Activated T-helper 1 cell treated with anti-CD3 and anti-CD28 coated beads, Interleukin-2, amount 50 U/mL, for 16 hours (primary cell): ENCODE measurements at regions not wholly inside any gene's neighbourhood (a gene's known extent, or its start where the extent isn't known, plus 50 kb on each side); places are given as distances from the start of the nearest gene placed in this dataset.
"Not testable (repeated sequence)": the region's sequence is repeated elsewhere in the genome, so short reads cannot be mapped to it uniquely, and the experiment has no call there.

Source experiments
- DNase-seq, 2 donors: peaks; one replicate each; pipeline ENCODE4 v3.0.0-alpha.2; 2020; ENCODE audit warnings: low read depth in 1 of 2, low spot score in 1 of 2

DNA sequence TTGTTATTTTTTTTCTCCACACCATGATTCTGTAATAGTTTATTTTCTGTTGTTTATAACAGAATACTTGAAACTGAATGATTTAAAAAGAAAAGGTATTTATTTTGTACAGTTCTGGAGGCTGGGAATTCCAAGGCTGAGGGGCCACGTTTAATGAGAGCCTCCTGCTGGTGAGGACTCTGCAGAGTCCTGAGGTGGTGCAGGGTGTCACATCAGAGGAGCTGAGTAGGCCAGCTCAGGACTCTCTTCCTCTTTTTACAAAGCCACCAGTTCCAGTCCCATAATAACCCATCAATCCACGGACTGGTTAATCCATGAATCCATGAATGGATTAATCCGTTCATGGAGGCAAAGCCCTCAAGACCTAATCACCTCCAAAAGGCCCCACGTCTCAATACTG, 71.6 kb downstream of the TFAP2A start:
- DNase-seq: no peak

DNA sequence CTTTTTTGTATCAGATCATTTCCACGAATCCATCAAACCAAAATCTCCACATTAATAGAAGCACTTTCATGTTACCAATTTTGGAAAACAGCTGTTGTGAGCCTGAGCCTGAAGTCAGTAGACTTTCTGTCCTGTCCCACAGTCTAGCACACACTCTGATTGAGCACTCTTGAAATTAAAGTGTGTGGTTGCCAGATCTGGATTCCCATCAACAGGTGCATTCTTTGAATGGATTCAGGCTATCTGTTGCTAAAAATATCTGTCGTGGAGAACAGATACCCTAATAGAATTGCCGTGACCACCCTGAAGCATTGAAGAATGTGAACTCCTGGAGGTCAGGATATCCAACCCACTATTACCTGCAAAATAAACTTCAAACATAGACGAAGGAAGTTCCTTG, 73.3 kb downstream of the TFAP2A start:
- no peak for DNase-seq

DNA sequence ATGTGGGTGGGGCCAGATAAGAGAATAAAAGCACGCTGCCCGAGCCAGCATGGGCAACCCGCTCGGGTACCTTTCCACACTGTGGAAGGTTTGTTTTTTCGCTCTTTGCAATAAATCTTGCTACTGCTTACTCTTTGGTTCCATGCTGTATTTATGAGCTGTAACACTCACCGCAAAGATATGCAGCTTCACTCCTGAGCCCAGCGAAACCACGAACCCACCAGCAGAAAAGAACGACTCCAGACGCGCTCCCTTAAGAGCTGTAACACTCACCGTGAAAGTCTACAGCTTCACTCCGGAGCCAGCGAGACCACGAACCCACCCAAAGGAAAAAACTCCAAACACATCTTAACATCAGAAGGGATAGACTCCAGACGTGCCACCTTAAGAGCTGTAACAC, 76.7 kb downstream of the TFAP2A start:
- no peak for DNase-seq

DNA sequence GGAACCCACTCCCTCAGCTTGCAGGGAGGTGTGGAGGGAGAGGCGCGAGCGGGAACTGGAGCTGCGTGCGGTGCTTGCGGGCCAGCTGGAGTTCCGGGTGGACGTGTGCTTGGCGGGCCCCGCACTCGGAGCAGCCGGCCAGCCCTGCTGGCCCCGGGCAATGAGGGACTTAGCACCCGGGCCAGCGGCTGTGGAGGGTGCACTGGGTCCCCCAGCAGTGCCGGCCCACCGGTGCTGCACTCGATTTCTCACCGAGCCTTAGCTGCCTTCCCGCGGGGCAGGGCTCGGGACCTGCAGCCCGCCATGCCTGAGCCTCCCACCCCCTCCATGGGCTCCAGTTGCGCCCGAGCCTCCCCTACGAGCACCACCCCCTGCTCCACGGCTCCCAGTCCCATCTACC, 77.5 kb downstream of the TFAP2A start:
- not testable (repeated sequence) for DNase-seq

DNA sequence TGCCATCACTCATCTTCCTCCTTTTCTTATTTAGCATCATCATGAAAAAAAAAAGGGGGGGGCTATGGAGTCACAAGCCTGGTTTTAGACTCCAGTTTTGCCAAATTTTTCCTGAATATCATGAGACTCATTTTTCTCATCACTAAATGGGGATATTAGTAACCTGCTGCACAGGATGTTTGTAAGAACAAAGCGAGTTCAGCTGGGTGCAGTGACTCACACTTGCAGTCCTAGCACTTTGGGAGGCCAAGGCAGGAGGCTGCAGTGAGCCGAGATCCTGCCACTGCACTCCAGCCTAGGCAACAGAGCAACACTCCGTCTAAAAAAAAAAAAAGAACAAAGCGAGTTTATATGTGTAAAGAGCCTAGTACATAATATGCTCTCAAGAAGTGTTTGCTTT, 82.8 kb downstream of the TFAP2A start:
- DNase-seq: no peak

DNA sequence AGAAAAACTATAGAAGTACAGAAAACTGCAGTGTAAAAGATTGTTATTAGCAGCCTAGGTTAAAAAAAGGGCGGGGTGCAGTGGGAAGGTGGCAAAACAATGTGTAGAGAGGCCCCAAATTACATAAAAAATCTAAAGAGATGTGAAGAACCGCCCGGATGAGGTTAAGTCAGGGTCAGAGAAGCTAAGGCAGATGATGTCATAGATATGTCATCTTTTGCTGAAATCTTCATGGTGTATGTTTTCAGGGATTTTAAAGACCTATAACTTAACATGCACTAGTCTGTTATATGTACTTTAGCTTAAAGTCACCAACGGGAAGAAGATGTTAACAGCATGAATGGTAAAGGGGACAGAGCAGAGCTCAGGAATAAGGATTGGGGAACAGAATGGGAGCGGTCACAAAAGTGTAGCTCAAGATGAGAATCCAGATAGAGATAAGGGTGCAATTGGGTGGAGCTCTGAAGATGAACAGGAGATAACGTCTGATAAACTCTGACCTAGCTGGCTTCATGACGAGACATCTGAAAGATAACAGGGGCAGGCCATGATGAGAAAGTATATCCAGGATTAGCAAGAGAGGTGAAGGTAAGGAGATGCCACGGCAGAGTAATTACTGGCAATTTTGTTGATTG, 83.4 kb downstream of the TFAP2A start:
- no peak for DNase-seq

DNA sequence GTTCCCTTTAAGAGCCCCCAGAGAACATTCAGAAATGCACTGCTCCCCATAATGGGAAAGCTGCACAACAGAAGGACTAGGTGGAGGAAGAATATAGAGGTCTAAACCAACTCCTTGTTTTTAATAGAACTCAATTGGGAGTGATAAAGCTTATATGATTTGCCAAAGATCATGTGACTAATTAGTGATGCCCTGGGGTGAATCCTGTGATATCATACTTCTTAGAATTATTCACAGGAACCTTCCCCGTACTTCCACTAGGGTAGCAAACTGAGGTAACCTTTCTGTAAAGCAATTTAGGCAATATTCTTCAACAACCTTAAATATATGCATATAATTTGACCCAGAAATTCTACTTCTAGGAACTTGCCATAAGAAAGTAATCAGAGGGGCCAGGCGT, 84.4 kb downstream of the TFAP2A start:
- DNase-seq: no peak

DNA sequence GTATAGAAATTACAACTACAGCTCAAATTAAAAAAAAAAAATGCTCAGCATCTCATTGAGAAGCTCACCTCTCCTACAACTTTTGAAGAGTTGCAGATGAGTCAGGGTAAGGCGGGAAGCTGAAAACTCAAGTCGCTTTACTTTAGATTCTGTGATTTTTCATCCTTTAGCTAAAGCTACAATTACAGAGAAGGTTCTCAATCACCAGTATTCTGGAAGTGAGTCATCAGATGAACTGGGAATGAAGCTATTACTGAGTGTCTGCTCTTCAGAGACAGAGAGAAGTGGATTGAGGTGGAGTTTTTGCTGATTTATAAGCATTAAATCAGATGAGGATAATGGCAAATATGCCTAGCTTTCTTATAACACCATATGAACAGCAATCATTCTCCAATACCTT, 91.9 kb downstream of the TFAP2A start:
- DNase-seq: no peak

DNA sequence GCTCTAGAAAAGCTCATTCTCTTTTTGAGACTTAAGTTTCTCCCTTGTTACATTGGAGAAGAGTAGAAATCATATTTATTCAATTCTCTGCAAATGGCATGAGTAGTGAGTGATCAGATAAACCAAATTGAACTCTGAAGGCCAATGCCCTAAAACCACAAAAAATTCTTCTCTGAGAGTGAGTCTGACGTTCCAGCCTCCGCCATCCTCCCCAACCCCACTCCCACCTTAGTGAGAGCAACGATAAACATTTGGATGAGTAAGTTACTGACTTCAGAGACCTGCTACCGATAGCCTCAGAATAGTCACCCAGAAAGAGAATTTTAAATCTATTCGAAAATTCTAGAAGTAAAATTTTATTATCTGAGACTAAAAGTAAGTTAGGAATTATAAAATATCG, 94.6 kb downstream of the TFAP2A start:
- DNase-seq: no peak

DNA sequence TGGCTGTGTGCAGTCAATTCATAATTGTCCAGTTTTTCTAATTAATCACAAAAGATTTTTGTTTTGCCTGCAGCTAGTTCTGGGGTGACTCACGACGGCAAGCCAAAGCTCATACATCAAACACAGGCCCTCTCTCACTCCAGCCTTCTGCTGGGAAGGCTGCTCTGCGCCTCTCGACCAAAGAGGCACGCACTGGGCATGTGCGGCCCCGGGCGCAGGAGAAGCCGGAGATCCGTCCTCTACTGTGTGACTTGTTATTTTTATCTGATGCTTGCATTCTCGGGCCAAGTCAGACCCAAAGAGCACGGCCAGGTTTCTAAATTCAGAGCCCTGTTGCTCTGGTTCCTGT, 98.5 kb downstream of the TFAP2A start:
- no peak for DNase-seq

DNA sequence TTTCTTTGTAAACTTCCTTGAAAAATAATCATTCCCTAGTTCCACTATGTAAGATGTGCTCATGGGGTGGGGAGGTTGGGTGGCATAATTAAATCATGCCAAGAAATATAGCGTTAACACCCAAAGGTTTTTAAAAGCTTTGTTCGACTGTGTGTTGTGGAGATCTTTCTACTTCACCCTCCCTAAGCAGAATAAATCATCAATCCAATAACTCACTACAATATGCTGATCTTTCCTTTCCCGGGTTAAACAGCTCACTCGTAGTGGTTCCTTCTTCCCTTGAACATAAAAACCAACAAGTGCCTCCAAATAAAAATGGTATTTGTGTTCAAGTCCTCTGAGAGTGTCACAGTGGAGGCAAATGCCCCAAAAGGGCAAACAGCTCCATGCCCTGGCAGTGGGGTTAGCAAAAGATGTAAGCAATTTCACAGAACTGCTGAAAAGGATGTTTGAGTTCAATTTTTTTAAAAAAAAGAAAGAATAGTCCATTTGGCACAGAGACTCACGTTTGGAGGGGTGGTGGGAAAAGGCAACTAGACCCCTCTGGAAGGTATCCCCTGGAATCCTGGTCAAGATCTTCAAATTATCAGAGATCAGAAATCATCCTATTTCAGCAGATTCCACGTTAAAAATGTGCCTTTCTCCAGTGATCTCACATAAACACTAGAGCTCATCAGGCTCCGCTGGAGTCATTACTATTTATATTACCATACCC, 99.1 kb downstream of the TFAP2A start:
- DNase-seq: no peak

DNA sequence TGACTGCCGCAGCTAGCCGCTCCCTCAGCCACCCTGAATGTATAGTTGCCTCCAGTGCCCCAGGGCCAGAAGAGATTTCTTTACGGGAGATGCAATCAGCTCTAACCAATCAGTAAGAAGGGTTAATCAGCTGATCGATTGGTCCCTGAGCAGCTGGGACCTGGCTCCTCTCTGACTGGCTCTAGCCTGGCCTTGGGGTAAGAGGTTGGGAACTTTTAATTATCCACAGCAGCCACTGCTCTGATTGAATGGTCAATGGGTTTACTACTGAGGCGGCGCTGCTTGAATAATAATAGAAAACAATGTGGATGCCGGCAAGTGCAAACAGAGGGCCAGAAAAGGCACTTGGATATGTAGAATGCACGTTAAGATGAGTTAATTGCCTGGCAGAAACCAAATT, 99.8 kb downstream of the TFAP2A start:
- DNase-seq: no peak

DNA sequence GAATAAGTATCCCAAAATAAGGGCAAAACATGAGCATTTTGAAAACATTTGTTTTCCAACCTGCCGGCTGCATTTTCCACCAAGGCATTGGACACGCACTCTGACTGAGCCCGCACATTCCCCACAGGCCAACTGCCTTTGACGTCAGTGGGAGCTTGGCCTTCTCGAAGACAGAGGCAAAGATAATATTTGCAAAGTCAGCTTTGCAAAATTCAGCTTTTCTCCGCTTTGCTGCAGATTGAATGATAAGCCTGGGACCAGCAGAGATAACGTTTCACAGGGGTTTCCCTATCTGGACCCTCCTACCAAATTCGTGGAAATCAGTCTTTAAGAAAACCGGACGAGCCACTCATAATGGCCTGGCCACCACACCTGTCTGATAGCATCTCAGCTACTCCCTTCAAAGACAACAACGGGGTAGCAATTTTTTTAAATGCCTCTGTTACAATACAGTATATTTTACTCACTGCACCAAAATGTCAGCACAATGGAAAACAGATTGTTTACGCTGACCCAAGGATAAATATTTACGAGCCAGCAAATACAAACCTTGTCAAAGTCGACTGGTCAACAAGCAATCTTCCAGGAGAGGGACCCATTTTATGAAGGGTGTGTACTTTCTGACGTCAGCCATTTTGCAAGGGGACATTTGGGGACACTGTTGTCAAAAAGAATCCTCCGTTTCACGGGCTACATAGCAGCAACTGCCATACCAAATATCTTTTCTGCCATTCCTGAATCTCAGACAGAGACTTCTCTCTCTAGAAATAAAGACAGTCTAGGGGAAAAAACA, 100.5 kb downstream of the TFAP2A start:
- DNase-seq: no peak

DNA sequence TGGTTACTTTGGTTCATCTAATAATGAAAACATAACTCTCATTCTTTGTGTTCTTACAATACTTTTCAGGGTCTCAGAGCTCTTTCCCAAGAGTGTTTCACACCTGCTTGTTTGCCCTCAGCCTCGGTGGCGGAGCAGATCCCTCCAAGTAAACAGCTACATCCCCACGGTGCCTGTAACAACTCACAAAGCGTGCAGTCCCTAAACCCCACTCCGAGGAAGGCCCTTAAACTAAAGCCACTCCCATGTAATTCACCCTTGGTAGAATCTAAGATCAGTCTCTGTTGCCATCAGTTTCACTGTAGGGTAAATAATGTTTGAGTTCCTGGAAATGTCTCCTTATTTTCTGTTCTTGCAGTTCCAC, 101.1 kb downstream of the TFAP2A start:
- no peak for DNase-seq

DNA sequence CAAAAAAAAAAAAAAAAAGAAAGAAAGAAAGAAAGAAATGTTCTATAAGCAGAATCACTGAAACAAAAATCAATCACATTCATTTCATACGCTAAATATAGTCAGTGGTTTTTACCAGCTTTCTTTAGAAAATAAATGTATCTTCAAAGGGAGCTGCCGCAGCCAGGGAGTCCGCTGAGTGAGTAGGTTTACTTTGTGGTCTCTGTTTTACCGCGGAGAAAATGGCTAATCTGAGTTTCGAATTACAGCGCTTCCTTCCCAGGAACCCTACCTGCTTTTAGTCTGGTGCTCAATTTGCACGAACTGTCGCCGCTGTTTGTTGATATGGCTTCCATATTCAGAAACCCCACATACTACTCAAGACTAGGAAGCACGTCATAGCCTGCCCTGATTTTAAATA, 102.4 kb downstream of the TFAP2A start:
- no peak for DNase-seq

DNA sequence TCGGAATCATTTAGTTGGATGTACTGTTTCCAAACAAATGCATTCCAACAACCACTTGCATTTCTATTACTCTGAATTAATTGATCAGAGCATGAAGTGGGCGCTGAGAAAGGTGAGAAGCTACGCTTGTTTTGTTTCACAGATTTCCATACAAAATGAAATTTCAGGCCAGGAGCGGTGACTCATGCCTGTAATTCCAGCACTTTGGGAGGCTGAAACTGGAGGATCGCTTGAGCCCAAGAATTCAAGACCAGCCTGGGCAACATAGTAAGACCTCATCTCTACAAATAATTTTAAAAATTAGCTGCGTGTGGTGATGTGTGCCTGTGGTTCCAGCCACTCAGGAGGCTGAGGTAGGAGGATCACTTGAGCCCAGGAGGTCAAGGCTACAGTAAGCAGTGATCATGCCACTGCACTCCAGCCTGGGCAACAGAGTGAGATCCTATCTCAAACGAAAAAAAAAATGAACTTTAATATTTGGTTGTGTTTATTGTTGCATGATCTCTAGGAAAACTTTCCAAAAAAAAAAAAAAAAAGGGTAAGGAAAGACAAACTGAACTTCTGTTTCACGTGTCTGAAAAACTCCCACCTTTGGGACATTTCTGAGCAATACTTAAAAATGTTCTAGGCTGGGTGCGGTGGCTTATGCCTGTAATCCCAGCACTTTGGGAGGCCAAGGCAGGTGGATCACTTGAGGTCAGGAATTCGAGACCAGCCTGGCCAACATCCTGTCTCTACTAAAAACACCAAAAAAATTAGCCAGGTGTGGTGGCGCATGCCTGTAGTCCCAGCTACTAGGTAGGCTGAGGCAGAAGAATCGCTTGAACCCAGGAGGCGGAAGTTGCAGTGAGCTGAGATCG, 103.1 kb downstream of the TFAP2A start:
- not testable (repeated sequence) for DNase-seq

DNA sequence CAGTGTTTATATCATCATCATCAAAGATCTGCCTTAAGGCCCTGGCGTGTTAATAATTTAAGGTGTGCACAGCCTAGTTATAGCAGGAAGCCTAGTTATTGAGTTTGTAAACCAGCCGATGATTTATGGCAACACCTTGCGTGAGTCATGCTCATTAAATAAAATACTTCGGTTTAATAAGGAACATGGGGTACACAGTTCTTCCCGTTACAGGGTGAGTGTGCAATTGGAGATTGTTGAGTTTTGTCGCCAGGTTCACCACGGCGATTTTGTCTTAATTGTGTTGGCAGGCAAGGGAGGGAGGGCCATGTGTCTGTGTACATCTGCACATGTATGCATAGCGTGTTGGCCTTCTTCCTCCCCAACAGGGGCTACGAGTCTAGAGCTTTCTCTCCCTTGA, 104.0 kb downstream of the TFAP2A start:
- no peak for DNase-seq

DNA sequence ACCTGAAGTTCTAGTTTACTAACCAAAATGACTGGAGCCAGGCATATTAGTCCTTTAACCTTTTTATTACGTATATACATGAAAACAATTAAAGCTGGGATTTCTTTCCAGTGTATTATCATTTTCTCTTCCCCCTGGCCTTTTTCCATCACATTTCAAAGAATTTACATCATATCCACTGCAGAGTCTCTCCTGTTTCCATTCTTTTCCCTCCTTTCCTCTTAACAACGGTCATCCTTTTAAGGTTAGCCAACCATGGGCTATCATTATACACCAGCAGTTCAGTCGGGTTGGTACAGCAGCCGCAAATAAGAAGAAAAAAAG, 104.6 kb downstream of the TFAP2A start:
- no peak for DNase-seq

DNA sequence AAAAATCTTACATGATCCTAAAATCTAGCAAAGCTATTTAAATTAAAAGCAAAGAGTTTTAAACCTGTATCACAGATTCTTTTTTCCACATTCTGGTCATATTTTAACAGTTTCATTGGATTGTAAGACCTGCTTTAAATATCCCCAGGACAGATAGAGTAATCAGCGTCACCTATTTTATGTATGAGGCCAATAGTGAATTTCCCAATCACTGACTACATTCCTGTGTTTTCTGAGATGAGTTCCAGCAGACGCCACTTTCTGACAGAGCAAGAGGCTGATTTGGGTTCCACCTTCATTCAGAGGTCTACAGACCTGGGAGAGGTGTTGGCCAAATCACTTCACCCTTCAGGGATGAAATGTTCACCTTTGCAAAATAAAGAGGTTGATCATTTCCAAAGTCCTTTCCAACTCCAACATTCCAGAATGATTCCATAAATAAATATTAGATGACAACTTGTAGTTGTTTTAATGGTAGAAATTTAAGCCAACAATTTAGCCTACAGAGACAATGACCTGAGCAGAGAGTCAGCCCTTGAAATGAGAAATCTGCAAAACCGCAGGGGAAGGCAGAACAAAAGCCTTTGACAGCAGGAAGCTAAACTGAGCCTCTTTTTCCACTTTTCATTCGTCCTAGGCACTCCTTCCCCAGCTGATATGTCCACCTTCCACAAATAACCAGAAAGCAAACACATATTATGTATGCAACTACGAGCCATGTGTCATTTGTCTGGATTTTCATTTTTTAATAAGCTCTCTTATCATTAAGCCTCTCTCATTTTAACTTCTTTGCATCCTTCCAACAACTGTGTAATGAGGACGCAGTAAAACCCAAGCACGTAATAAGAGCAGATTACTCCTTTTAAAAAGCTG, 105.2 kb downstream of the TFAP2A start:
- DNase-seq: no peak

DNA sequence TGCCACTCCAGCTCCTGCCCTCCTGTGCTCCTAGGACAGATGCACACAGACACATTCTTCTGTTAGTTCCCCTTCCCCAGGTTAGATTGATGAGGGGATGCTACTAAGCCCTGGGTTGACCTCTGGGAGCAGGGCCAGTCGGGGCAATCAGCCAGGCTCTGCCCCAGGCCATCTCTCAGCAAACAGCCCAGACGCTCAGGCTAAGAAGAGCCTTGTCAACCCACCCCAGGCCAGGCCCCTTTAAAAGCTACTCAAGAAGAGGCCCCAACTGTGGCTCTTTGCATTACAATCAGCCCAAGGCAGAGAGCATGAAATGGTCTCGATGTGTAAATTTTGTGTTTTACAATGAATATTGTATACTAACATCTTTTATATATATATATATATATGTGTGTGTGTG, 107.4 kb downstream of the TFAP2A start:
- DNase-seq: no peak

DNA sequence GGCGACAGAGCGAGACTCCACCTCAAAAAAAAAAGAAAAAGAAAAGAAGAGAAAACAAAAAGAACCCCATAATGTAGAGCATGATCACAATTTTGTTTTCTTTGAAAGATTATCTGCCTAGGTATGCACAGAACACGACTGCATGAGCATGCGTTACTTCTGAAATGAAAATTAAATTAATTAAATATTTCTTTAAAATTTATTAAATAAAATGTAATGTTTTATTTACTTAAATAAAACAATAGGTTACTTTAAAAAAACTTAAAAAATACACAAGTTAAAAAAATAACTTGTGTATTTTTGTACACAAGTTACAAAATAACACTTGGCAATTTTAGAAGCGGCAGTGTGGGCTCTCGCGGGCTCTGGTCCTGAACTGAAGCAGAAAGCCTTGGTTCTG, 107.8 kb downstream of the TFAP2A start:
- no peak for DNase-seq
